ENCODE measurements at regions not wholly inside any gene's neighbourhood (a gene's known extent, or its start where the extent isn't known, plus 50 kb on each side); places are given as distances from the start of the nearest gene placed in this dataset.

- no peak for DNase-seq (ENCODE audit: low spot score)
- H3K36me3 ChIP-seq = no peaks in the 10 kb centered on the region
- H3K4me1 ChIP-seq = no peaks in the 10 kb centered on the region
- H3K9me3 ChIP-seq = peaks cover 0 to 5% of the 10 kb centered on the region in 2 donors
- no peak overlapping the region for H3K4me3 ChIP-seq
- H3K27ac ChIP-seq = no peak overlapping the region
- H3K27me3 ChIP-seq = no peaks in the 10 kb centered on the region
- TF ChIP-seq, protein P1, sequence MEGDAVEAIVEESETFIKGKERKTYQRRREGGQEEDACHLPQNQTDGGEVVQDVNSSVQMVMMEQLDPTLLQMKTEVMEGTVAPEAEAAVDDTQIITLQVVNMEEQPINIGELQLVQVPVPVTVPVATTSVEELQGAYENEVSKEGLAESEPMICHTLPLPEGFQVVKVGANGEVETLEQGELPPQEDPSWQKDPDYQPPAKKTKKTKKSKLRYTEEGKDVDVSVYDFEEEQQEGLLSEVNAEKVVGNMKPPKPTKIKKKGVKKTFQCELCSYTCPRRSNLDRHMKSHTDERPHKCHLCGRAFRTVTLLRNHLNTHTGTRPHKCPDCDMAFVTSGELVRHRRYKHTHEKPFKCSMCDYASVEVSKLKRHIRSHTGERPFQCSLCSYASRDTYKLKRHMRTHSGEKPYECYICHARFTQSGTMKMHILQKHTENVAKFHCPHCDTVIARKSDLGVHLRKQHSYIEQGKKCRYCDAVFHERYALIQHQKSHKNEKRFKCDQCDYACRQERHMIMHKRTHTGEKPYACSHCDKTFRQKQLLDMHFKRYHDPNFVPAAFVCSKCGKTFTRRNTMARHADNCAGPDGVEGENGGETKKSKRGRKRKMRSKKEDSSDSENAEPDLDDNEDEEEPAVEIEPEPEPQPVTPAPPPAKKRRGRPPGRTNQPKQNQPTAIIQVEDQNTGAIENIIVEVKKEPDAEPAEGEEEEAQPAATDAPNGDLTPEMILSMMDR (IDR thresholded peaks at IDR 0.05) = no peak
Measured at GRCh38 chr1:229710746-229711145, 84.7 kb downstream of the URB2 start.

DNA sequence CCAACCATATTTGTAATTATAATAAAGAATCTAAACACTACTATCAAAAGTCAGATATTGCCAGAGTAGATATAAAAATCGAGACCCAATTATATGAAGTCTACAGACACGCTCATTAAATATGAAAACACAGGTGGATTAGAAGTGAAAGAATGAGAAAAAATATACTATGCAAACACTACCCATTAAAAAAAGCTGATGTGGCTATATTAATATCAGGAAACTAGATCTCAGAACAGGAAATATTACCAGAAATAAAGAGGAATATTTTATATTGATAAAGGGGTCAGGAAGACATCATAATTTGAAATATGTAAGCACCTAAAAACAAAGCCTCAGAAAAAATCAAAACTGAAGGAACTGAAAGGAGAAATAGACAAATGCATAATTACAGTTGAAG, 88.3 kb downstream of the URB2 start:
- H3K4me3 ChIP-seq = no peak overlapping the region
- H3K27ac ChIP-seq = no peak overlapping the region
- TF ChIP-seq, protein P1 (IDR thresholded peaks at IDR 0.05) = no peak
- no peak for DNase-seq (ENCODE audit: low spot score)
- no peaks in the 10 kb centered on the region for H3K27me3 ChIP-seq
- H3K4me1 ChIP-seq = no peaks in the 10 kb centered on the region
- no peaks in the 10 kb centered on the region for H3K36me3 ChIP-seq
- H3K9me3 ChIP-seq = no peaks in the 10 kb centered on the region

DNA sequence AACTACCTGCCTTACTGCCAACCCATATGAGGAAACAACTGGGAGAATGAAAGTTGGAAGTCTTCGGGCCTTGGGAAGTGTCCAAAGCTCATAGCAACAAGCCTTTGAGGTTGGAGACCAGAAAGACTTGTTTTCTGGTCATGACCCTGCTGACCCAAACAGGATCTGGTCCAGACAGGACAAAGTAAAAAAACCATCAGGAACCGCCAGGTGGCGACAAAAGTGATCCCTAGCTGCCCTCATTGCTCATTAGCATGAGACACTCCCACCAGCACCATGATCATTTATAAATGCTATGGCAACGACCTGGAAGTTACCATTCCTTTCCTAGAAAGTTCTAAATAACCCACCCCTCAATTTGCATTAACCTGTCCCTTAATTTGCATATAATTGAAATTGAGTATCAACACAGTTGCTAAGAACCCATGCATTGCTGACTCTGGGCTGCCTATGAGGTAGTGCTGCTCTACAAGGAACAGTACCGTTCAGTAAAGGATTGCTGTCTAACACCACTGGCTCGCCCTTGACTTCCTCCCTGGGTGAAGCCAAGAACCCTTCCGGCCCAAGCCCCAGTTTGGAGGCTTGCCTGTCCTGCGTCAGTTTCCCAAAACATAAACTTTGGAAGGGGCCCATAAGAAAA, 89.0 kb downstream of the URB2 start:
- Histone ChIP-seq H3K27ac (no peak overlapping the region), H3K27me3 (no peaks in the 10 kb centered on the region), H3K4me1 (no peaks in the 10 kb centered on the region), H3K9me3 (no peaks in the 10 kb centered on the region), H3K4me3 (no peak overlapping the region), H3K36me3 (no peaks in the 10 kb centered on the region)
- TF ChIP-seq, protein P1 (IDR thresholded peaks at IDR 0.05) = no peak
- DNase-seq (ENCODE audit: low spot score) = no peak

- Histone ChIP-seq H3K4me1 (no peaks in the 10 kb centered on the region), H3K27me3 (no peaks in the 10 kb centered on the region), H3K4me3 (no peak overlapping the region), H3K36me3 (no peaks in the 10 kb centered on the region), H3K27ac (no peak overlapping the region), H3K9me3 (peaks cover 0 to 3% of the 10 kb centered on the region in 2 donors)
- TF ChIP-seq, protein P1 (IDR thresholded peaks at IDR 0.05) = no peak
- DNase-seq (ENCODE audit: low spot score) = no peak
Measured at GRCh38 chr1:229716069-229716468, 90.0 kb downstream of the URB2 start.

DNA sequence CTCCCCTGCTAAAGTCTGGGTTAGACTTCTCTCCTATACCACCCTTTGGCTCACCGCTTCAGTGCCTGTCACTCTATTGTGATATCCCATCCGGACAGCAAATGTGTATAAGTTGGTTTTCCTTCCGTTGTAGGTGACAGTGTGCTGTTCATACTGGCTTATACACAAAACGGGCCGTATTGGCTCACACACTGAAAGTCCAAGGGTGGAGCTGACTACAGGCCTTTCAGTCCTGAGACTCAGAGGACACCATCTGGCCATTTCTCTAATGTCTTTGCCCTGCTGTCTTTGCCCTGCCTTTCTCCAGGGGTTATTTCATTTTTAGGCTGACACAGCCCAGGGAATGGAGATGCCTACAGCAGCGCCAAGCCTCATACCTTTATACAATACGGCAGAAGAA, 90.7 kb downstream of the URB2 start:
- Histone ChIP-seq H3K9me3 (peaks cover 0 to 9% of the 10 kb centered on the region in 2 donors), H3K27me3 (no peaks in the 10 kb centered on the region), H3K27ac (no peak overlapping the region), H3K4me1 (no peaks in the 10 kb centered on the region), H3K36me3 (no peaks in the 10 kb centered on the region), H3K4me3 (no peak overlapping the region)
- TF ChIP-seq, protein P1 (IDR thresholded peaks at IDR 0.05) = no peak
- no peak for DNase-seq (ENCODE audit: low spot score)

Data from right atrium auricular region (tissue), 2 donors.